Kasumi-1 (cell line): ENCODE measurements at regions not wholly inside any gene's neighbourhood (a gene's known extent, or its start where the extent isn't known, plus 50 kb on each side); places are given as distances from the start of the nearest gene placed in this dataset.

ENCODE experiments used
- DNase-seq, 2 experiments: peaks; one replicate each; lab custom pipeline; 2025; lab: John Stamatoyannopoulos, UW

DNA sequence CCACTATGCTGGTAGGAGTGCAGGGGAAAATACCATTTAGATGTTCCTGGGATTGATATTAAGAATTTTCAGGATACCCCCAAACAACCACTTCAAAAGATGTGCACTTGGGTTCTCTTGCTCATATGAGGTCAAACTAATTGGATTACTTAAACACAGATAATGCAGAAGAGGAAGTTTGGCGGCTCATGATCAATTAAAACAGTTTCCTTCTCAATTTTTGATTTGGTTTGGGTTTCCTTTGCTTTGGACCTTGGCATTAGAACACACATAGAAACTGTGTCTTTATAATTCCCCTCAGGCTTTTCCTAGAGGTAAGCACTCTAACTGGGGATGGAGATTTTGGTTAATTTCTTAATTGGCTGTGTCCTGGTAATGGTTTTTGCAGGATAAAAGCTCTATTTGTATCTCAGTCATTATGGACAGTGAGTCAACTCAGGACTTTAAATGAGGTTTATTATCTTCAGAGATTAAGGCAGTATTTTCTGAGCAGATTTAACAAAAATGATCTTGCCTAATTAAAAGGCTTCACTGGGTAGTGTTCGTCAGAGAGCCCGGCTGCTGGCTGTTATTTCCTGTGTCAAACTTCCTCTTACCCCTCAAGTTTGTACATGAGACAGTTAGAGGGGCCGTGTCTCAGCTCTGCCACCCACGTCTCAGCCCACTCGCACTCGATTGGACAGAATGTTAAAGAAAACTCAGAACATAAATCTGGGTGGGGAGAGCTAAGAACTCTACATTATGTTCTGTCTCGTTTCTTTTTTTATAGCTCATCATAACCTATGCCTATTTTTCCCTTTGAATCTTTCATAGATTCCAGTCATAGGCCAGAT lies 50.3 kb upstream of the PREP start:
- peak; percentile 59 to 60 for DNase-seq
